ENCODE measurements at regions not wholly inside any gene's neighbourhood (a gene's known extent, or its start where the extent isn't known, plus 50 kb on each side); places are given as distances from the start of the nearest gene placed in this dataset.

DNA sequence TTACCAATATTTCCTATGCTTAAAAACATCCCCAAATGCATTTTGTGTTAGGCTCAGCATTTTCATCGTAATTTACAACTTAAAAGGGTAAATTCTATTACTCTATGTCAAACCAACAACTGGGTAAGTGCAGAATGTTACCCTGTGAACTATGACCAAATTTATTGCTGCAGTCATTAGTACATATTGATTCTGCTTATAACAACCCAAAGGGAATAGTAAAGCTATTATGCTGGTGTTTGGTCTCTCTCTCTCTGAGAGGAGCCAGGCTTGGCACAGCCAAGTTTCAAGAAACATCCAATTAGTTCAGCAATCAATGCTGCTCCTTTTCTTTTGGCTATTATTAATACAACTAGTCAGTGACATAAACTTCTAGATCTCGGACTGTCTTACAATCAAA is 747.7 kb downstream of the CENPC start:
- H4K20me1 ChIP-seq (ENCODE audit: insufficient read depth, low read length), result no peaks in the 10 kb centered on the region
- ChIA-PET CTCF (ENCODE audit: low intra/inter-chr PET ratio, low total read pairs) (no interaction called here), POLR2A (no interaction called here)
- no peak overlapping the region for H3K4me2 ChIP-seq (ENCODE audit: low read depth, low read length)
- H3K4me3 ChIP-seq (replicated peaks in 1 of 3; ENCODE audit: insufficient read depth in 1 of 3, low read depth in 2 of 3, low read length in 3 of 3), result no peak overlapping the region
- H2AFZ ChIP-seq (ENCODE audit: low read length), result no peak overlapping the region
- no peaks in the 10 kb centered on the region for H3K4me1 ChIP-seq (ENCODE audit: insufficient read depth, low read length)
- H3K36me3 ChIP-seq (replicated peaks in 1 of 2; ENCODE audit: control insufficient read depth in 1 of 2, insufficient read depth in 2 of 2, low read length in 2 of 2), result no peaks in the 10 kb centered on the region
- DNase-seq (ENCODE audit: low spot score) (no peak), FAIRE-seq (no peak), ATAC-seq (no peak)
- H3K9ac ChIP-seq (ENCODE audit: insufficient read depth, low read depth, low read length), result no peak overlapping the region
- 0% methylated on average over 2 of the region's 2 CpGs for WGBS (ENCODE audit: low lambda C conversion rate)
- in situ Hi-C loops (cut with HindIII; ENCODE audit: extremely low pct_ligation_motif_present, low pct_unique_long_range_greater_than_20kb) (no loop called here), intact Hi-C loops (cut with micrococcal nuclease; ENCODE audit: unreplicated experiment) (no loop called here)
- no TSS peak for BruUV-seq (replicated peaks)
- H3K79me2 ChIP-seq (ENCODE audit: insufficient read depth, low read length), result no peaks in the 10 kb centered on the region
- no peaks in the 10 kb centered on the region for H3K9me3 ChIP-seq (ENCODE audit: low read length)
- H3K27ac ChIP-seq (ENCODE audit: extremely low read length, insufficient read depth, low read length), result no peak overlapping the region
- TF ChIP-seq SP4 (CRISPR knock-in tag; IDR thresholded peaks at IDR 0.05), result no peak
- no peak for TF ChIP-seq LCORL (IDR thresholded peaks at IDR 0.05)
- no peak for TF ChIP-seq LCORL (CRISPR knock-in tag; IDR thresholded peaks at IDR 0.05)
- no peak for TF ChIP-seq HNF4A (CRISPR knock-in tag; IDR thresholded peaks at IDR 0.05)
- TF ChIP-seq ZNF792 (CRISPR knock-in tag; IDR thresholded peaks at IDR 0.05), result no peak
- TF ChIP-seq, protein P1, sequence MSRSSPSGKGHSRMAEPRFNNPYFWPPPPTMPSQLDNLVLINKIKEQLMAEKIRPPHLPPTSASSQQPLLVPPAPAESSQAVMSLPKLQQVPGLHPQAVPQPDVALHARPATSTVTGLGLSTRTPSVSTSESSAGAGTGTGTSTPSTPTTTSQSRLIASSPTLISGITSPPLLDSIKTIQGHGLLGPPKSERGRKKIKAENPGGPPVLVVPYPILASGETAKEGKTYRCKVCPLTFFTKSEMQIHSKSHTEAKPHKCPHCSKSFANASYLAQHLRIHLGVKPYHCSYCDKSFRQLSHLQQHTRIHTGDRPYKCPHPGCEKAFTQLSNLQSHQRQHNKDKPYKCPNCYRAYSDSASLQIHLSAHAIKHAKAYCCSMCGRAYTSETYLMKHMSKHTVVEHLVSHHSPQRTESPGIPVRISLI (CRISPR knock-in tag; IDR thresholded peaks at IDR 0.05; ENCODE audit: borderline replicate concordance), result no peak
- no peak for TF ChIP-seq ZNF503 (CRISPR knock-in tag; IDR thresholded peaks at IDR 0.05)
- TF ChIP-seq ZNF34 (CRISPR knock-in tag; IDR thresholded peaks at IDR 0.05; ENCODE audit: borderline replicate concordance), result no peak
- no peak for TF ChIP-seq MAFG (CRISPR knock-in tag; IDR thresholded peaks at IDR 0.05)
- no peak for TF ChIP-seq CENPT (CRISPR knock-in tag; IDR thresholded peaks at IDR 0.05; ENCODE audit: low read depth)
- TF ChIP-seq, protein P2, sequence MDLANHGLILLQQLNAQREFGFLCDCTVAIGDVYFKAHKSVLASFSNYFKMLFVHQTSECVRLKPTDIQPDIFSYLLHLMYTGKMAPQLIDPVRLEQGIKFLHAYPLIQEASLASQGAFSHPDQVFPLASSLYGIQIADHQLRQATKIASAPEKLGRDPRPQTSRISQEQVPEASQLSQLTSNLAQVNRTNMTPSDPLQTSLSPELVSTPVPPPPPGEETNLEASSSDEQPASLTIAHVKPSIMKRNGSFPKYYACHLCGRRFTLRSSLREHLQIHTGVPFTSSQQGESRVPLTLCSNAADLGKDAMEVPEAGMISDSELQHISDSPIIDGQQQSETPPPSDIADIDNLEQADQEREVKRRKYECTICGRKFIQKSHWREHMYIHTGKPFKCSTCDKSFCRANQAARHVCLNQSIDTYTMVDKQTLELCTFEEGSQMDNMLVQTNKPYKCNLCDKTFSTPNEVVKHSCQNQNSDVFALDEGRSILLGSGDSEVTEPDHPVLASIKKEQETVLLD (CRISPR knock-in tag; IDR thresholded peaks at IDR 0.05; ENCODE audit: low read depth), result no peak
- TF ChIP-seq EEA1 (CRISPR knock-in tag; IDR thresholded peaks at IDR 0.05; ENCODE audit: borderline replicate concordance), result no peak
- no peak for TF ChIP-seq NRL (CRISPR knock-in tag; IDR thresholded peaks at IDR 0.05; ENCODE audit: borderline replicate concordance)
- no peak for TF ChIP-seq ZNF841 (CRISPR knock-in tag; IDR thresholded peaks at IDR 0.05; ENCODE audit: borderline replicate concordance)
- TF ChIP-seq, protein P3, sequence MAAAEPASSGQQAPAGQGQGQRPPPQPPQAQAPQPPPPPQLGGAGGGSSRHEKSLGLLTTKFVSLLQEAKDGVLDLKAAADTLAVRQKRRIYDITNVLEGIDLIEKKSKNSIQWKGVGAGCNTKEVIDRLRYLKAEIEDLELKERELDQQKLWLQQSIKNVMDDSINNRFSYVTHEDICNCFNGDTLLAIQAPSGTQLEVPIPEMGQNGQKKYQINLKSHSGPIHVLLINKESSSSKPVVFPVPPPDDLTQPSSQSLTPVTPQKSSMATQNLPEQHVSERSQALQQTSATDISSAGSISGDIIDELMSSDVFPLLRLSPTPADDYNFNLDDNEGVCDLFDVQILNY (CRISPR knock-in tag; conservative IDR thresholded peaks at IDR 0.05), result no peak
- TF ChIP-seq KAT8 (CRISPR knock-in tag; IDR thresholded peaks at IDR 0.05), result no peak
- TF ChIP-seq ZNF432 (CRISPR knock-in tag; IDR thresholded peaks at IDR 0.05; ENCODE audit: borderline replicate concordance), result no peak
- H3K27me3 ChIP-seq (ENCODE audit: control insufficient read depth in 1 of 2, insufficient read depth in 2 of 2, low read length in 2 of 2), result no peaks in the 10 kb centered on the region

All from HepG2 (cell line).